SJCRH30 (cell line): ENCODE measurements at regions not wholly inside any gene's neighbourhood (a gene's known extent, or its start where the extent isn't known, plus 50 kb on each side); places are given as distances from the start of the nearest gene placed in this dataset.

ENCODE experiments used
- DNase-seq, 2 experiments: peaks; one replicate each; pipeline ENCODE4 v3.0.0-alpha.2; 2015 to 2020
- H3K27ac ChIP-seq: fragments of 250-450 bp; sonication (Bioruptor Pico); 2 replicates; pipeline ENCODE4 v1.5.1; 2020; ENCODE audit warnings: mild to moderate bottlenecking, moderate library complexity
- H3K27me3 ChIP-seq: fragments of 250-450 bp; sonication (Bioruptor Pico); 2 replicates; pipeline ENCODE4 v1.5.1; 2020; ENCODE audit warnings: mild to moderate bottlenecking, moderate library complexity
- H3K36me3 ChIP-seq: fragments of 250-450 bp; sonication (Bioruptor Pico); 2 replicates; pipeline ENCODE4 v1.5.1; 2020; ENCODE audit warnings: mild to moderate bottlenecking, moderate library complexity
- H3K4me1 ChIP-seq: fragments of 250-450 bp; sonication (Bioruptor Pico); 2 replicates; pipeline ENCODE4 v1.5.1; 2020; ENCODE audit warnings: mild to moderate bottlenecking, moderate library complexity
- H3K4me3 ChIP-seq: fragments of 250-450 bp; sonication (Bioruptor Pico); 2 replicates; pipeline ENCODE4 v1.5.1; 2020; ENCODE audit warnings: mild to moderate bottlenecking, moderate library complexity
- H3K9me3 ChIP-seq: fragments of 250-450 bp; sonication (Bioruptor Pico); replicated peaks from 2 replicates; pipeline ENCODE4 v1.5.1; 2020; ENCODE audit warnings: mild to moderate bottlenecking, moderate library complexity

- DNase-seq = no peak
- no peak overlapping the region for H3K27ac ChIP-seq
These were observed 50.3 kb downstream of the PTGR3 start for GRCh38 chr18:75158465-75159237.

GRCh38 chr18:75157851-75158250 is 51.1 kb downstream of the PTGR3 start:
- no peak overlapping the region for H3K4me3 ChIP-seq
- no peaks in the 10 kb centered on the region for H3K9me3 ChIP-seq
- H3K4me1 ChIP-seq = no peaks in the 10 kb centered on the region
- no peak for DNase-seq
- no peak overlapping the region for H3K27ac ChIP-seq
- no peaks in the 10 kb centered on the region for H3K36me3 ChIP-seq
- H3K27me3 ChIP-seq = no peaks in the 10 kb centered on the region

More at GRCh38 chr18:75158465-75159237, 50.3 kb downstream of the PTGR3 start:
- Histone ChIP-seq H3K4me3 (no peak overlapping the region), H3K9me3 (no peaks in the 10 kb centered on the region), H3K36me3 (no peaks in the 10 kb centered on the region), H3K27me3 (no peaks in the 10 kb centered on the region), H3K4me1 (no peaks in the 10 kb centered on the region)

GRCh38 chr18:75157381-75157780 is 51.6 kb downstream of the PTGR3 start:
- H3K9me3 ChIP-seq = no peaks in the 10 kb centered on the region

GRCh38 chr18:75156831-75157230 is 52.1 kb downstream of the PTGR3 start:
- no peak overlapping the region for H3K4me3 ChIP-seq
- no peak overlapping the region for H3K27ac ChIP-seq
- no peaks in the 10 kb centered on the region for H3K27me3 ChIP-seq
- no peaks in the 10 kb centered on the region for H3K9me3 ChIP-seq
- H3K36me3 ChIP-seq = no peaks in the 10 kb centered on the region
- no peaks in the 10 kb centered on the region for H3K4me1 ChIP-seq
- DNase-seq = no peak

More at GRCh38 chr18:75157381-75157780, 51.6 kb downstream of the PTGR3 start:
- Histone ChIP-seq H3K27me3 (no peaks in the 10 kb centered on the region), H3K4me3 (no peak overlapping the region), H3K4me1 (no peaks in the 10 kb centered on the region), H3K36me3 (no peaks in the 10 kb centered on the region), H3K27ac (no peak overlapping the region)
- no peak for DNase-seq

- H3K36me3 ChIP-seq = no peaks in the 10 kb centered on the region
- H3K4me3 ChIP-seq = no peak overlapping the region
- no peak overlapping the region for H3K27ac ChIP-seq
- no peaks in the 10 kb centered on the region for H3K4me1 ChIP-seq
- H3K27me3 ChIP-seq = no peaks in the 10 kb centered on the region
- no peaks in the 10 kb centered on the region for H3K9me3 ChIP-seq
- no peak for DNase-seq
These were observed 52.7 kb downstream of the PTGR3 start for GRCh38 chr18:75156139-75156750.

- Histone ChIP-seq H3K27me3 (no peaks in the 10 kb centered on the region), H3K27ac (no peak overlapping the region), H3K4me1 (no peaks in the 10 kb centered on the region), H3K9me3 (no peaks in the 10 kb centered on the region), H3K4me3 (no peak overlapping the region), H3K36me3 (no peaks in the 10 kb centered on the region)
- DNase-seq = no peak
These were observed 53.9 kb downstream of the PTGR3 start for GRCh38 chr18:75154997-75155396.

GRCh38 chr18:75154259-75154658 is 54.7 kb downstream of the PTGR3 start:
- Histone ChIP-seq H3K27ac (no peak overlapping the region), H3K4me3 (no peak overlapping the region), H3K9me3 (no peaks in the 10 kb centered on the region), H3K27me3 (no peaks in the 10 kb centered on the region), H3K4me1 (no peaks in the 10 kb centered on the region), H3K36me3 (no peaks in the 10 kb centered on the region)
- DNase-seq = no peak

GRCh38 chr18:75143851-75144250 is 65.1 kb downstream of the PTGR3 start:
- no peaks in the 10 kb centered on the region for H3K27me3 ChIP-seq
- H3K36me3 ChIP-seq = no peaks in the 10 kb centered on the region
- no peaks in the 10 kb centered on the region for H3K4me1 ChIP-seq
- no peak overlapping the region for H3K27ac ChIP-seq
- H3K4me3 ChIP-seq = no peak overlapping the region
- DNase-seq = no peak
- H3K9me3 ChIP-seq = no peaks in the 10 kb centered on the region

- Histone ChIP-seq H3K27ac (no peak overlapping the region), H3K4me3 (no peak overlapping the region), H3K4me1 (no peaks in the 10 kb centered on the region), H3K9me3 (no peaks in the 10 kb centered on the region), H3K36me3 (no peaks in the 10 kb centered on the region), H3K27me3 (no peaks in the 10 kb centered on the region)
- no peak for DNase-seq
These were observed 66.3 kb downstream of the PTGR3 start for GRCh38 chr18:75142677-75143076.

- Histone ChIP-seq H3K4me1 (no peaks in the 10 kb centered on the region), H3K27ac (no peak overlapping the region), H3K36me3 (no peaks in the 10 kb centered on the region), H3K9me3 (no peaks in the 10 kb centered on the region), H3K4me3 (no peak overlapping the region), H3K27me3 (no peaks in the 10 kb centered on the region)
- DNase-seq = no peak
These were observed 67.2 kb downstream of the PTGR3 start for GRCh38 chr18:75141734-75142133.

GRCh38 chr18:75141166-75141565 is 67.8 kb downstream of the PTGR3 start:
- Histone ChIP-seq H3K4me3 (no peak overlapping the region), H3K4me1 (no peaks in the 10 kb centered on the region), H3K9me3 (no peaks in the 10 kb centered on the region), H3K27me3 (no peaks in the 10 kb centered on the region), H3K36me3 (no peaks in the 10 kb centered on the region), H3K27ac (no peak overlapping the region)
- no peak for DNase-seq

GRCh38 chr18:75140296-75140695 is 68.6 kb downstream of the PTGR3 start:
- no peaks in the 10 kb centered on the region for H3K27me3 ChIP-seq
- H3K4me1 ChIP-seq = no peaks in the 10 kb centered on the region
- DNase-seq = no peak
- H3K27ac ChIP-seq = no peak overlapping the region
- H3K36me3 ChIP-seq = no peaks in the 10 kb centered on the region
- no peak overlapping the region for H3K4me3 ChIP-seq
- H3K9me3 ChIP-seq = no peaks in the 10 kb centered on the region

GRCh38 chr18:75139226-75139911 is 69.6 kb downstream of the PTGR3 start:
- Histone ChIP-seq H3K27me3 (no peaks in the 10 kb centered on the region), H3K9me3 (no peaks in the 10 kb centered on the region), H3K4me1 (no peaks in the 10 kb centered on the region), H3K27ac (no peak overlapping the region), H3K36me3 (no peaks in the 10 kb centered on the region), H3K4me3 (no peak overlapping the region)
- no peak for DNase-seq

GRCh38 chr18:75137346-75137877 is 71.5 kb downstream of the PTGR3 start:
- no peaks in the 10 kb centered on the region for H3K27me3 ChIP-seq
- no peaks in the 10 kb centered on the region for H3K9me3 ChIP-seq
- H3K36me3 ChIP-seq = no peaks in the 10 kb centered on the region
- DNase-seq = no peak
- H3K4me1 ChIP-seq = no peaks in the 10 kb centered on the region
- no peak overlapping the region for H3K4me3 ChIP-seq
- no peak overlapping the region for H3K27ac ChIP-seq

GRCh38 chr18:75135158-75135725 is 73.7 kb downstream of the PTGR3 start:
- Histone ChIP-seq H3K27ac (no peak overlapping the region), H3K4me3 (no peak overlapping the region), H3K4me1 (no peaks in the 10 kb centered on the region), H3K36me3 (no peaks in the 10 kb centered on the region), H3K27me3 (no peaks in the 10 kb centered on the region), H3K9me3 (no peaks in the 10 kb centered on the region)
- DNase-seq = no peak
